AG04449 (cell line): ENCODE measurements at regions not wholly inside any gene's neighbourhood (a gene's known extent, or its start where the extent isn't known, plus 50 kb on each side); places are given as distances from the start of the nearest gene placed in this dataset.
A peak's percentile ranks its signal among the peaks of the same experiment; 100 is the strongest.

ENCODE experiments used
- CTCF ChIA-PET: fragments of 350-600 bp; formaldehyde crosslinking; extraction: SDS; loops from one replicate; lab custom pipeline; 2021; ENCODE audit warnings: antibody characterized with exemption; lab: Yijun Ruan, JAX
- POLR2A ChIA-PET: fragments of 400-600, 350-600 bp; formaldehyde crosslinking; extraction: SDS; loops from one replicate; lab custom pipeline; 2020; ENCODE audit warnings: antibody characterized with exemption, inconsistent platforms; lab: Yijun Ruan, JAX
- DNase-seq: peaks from one replicate; pipeline ENCODE4 v3.0.0-alpha.2; 2010; ENCODE audit warnings: low read depth, low spot score
- H3K4me3 ChIP-seq: 2 replicates; pipeline ENCODE4 v1.5.1; 2011; ENCODE audit warnings: low read depth, mild to moderate bottlenecking, control low read depth, low read length
- TF ChIP-seq, protein P1 (sequence below): IDR thresholded peaks from one replicate; pipeline ENCODE4 v1.5.1; 2011; ENCODE audit warnings: mild to moderate bottlenecking, moderate library complexity, low read length, control low read depth, inconsistent platforms; ENCODE audit not compliant: insufficient read depth; ENCODE audit errors: missing control alignments

DNA sequence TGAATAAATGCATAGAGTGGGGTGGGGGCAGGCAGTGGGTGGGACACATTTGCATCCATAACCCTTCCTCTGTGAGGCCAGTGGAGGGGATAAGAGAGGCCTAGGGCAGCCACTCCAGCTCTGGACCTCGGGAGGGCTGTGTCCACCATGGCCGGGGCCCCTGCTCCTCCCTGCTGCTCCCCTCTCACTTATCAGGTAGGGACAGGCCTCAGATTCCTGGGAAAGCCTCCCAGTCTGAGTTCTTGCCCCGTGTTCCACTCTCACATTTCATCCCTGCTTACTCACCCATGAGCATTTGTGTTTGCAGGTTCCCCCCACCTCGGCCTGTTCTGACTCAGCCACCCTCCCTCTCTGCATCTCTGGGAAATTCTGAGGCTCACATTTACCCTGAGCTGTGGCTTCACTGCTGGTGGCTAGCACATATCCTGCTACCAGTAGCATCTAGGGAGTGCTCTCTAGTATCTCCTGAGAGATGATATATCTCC, 128.7 kb upstream of the TOP3B start:
- TF ChIP-seq, protein P1, sequence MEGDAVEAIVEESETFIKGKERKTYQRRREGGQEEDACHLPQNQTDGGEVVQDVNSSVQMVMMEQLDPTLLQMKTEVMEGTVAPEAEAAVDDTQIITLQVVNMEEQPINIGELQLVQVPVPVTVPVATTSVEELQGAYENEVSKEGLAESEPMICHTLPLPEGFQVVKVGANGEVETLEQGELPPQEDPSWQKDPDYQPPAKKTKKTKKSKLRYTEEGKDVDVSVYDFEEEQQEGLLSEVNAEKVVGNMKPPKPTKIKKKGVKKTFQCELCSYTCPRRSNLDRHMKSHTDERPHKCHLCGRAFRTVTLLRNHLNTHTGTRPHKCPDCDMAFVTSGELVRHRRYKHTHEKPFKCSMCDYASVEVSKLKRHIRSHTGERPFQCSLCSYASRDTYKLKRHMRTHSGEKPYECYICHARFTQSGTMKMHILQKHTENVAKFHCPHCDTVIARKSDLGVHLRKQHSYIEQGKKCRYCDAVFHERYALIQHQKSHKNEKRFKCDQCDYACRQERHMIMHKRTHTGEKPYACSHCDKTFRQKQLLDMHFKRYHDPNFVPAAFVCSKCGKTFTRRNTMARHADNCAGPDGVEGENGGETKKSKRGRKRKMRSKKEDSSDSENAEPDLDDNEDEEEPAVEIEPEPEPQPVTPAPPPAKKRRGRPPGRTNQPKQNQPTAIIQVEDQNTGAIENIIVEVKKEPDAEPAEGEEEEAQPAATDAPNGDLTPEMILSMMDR: no peak
- ChIA-PET CTCF (interaction anchor here (0.6 to 2.2 kb wide), 11 partner anchors 8 to 353 kb away, joined by 3 to 9 read pairs (median 3); no protein-coding TSS in a partner anchor), POLR2A (no interaction called here)
- peak; percentile 17 for DNase-seq
- H3K4me3 ChIP-seq: no peak overlapping the region

DNA sequence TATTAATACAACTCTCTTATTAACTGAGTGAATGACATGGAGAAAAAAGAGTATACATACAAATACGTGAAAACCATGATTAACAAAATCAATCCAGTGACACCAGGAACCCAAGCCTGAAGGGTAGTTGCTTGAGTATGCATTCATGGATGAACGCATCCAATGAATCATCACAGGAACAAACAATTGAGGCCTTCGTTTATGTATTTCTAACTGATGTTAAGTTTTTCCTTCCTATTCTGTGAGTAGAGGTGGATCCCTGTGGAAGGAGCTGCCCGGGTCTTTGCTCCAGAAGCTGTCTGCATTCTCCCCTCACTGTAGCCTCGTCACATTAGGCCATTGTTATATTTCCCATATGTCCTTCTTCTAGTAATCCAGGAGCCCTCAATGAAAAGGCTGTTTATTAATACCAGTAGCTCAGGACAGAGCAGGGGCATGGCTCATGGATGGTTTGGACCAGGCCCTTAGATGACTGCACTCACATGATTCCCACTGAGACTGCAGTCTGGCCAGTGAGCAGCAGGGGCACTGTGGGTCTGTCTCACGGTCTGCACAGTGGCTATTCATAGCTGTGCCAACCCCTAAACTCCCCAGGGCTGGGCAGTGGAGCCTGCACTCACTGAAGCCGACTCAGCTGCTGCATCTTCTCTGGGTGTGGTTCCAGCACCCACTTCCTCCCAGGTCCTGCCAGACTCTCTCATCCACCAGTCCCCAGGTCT, 128.1 kb upstream of the TOP3B start:
- TF ChIP-seq, protein P1: peak; percentile 71
- no peak for DNase-seq
- ChIA-PET POLR2A (no interaction called here), CTCF (interaction anchor here (0.6 to 2.2 kb wide), 13 partner anchors 8 to 354 kb away, joined by 3 to 9 read pairs (median 3); no protein-coding TSS in a partner anchor)
- H3K4me3 ChIP-seq: no peak overlapping the region

DNA sequence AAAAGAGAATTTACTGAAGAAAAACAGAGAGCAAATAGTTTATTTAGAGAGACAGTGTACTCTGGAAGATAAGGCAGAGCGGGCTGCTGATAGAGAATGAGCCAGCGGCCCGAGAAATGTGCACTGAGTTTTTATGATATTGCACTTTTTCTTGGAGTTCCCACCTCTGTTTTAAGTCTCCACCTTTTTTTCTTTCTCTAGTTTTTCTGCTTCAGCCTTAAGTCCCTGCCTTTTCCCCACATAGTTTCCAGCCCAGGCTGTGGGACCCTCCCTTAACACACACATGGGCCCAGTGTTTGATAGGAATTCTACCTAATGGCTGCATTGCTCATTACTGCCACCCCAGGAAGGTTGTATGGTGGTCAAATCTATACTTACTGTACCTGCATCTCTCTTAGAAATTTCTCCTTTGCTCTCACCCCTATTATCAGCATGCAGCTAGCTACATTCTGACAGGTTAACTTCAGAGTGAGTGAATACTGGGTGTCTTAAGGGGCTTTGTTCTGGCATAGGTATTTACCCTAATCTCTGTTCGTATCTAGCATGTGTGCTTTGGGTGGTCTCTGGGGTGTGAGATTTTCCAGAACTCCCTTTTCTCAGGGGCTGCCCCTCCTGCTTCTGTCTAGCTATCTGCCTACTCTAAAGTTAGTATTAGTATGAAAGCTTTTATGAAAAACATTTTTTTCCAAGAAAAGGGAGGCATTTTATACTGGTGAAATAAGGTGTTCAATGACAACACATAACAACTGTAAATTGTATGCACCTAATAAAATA, 127.3 kb upstream of the TOP3B start:
- no peak for DNase-seq
- ChIA-PET POLR2A (no interaction called here), CTCF (interaction anchor here (0.6 to 2.2 kb wide), 7 partner anchors 11 to 313 kb away, joined by 3 to 9 read pairs (median 3); no protein-coding TSS in a partner anchor)
- TF ChIP-seq, protein P1: no peak
- H3K4me3 ChIP-seq: no peak overlapping the region

DNA sequence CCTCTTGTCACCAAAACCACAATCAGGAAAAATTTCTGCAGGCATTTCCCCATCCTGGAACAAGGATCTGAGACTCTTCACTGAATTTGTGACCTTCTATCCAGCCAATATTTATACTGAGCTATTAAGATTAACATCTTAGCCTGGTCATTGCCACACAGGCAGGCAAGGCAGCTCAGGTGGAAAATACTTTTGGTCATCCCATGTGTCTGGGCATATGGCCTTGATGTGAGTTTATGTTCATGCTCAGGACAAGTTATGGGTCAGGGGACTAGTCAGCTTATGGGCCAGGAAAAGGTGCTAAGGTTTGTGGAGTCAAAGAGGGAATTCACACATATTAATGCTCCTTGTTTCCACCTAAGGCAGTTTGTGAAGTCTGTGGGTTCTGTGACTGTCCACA, 124.3 kb upstream of the TOP3B start:
- ChIA-PET CTCF (no interaction called here), POLR2A (no interaction called here)
- H3K4me3 ChIP-seq: no peak overlapping the region
- TF ChIP-seq, protein P1: no peak
- no peak for DNase-seq

DNA sequence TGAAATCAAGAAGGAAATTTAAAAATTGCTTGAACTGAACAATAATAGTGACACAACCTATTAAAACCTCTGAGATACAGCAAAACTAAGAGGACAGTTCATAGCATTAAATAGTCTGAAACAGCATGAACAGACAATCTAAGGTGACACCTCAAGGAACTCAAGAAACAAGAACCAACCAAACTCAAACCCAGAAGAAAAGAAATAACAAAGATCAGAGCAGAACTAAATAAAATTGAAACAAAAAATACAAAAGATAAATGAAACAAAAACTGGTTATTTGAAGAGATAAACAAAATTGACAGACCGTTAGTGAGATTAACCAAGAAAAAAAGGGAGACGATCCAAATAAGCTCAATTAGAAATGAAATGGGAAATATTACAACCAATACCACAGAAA, 122.8 kb upstream of the TOP3B start:
- TF ChIP-seq, protein P1: no peak
- DNase-seq: no peak
- ChIA-PET POLR2A (no interaction called here), CTCF (no interaction called here)
- no peak overlapping the region for H3K4me3 ChIP-seq
